ENCODE measurements at regions not wholly inside any gene's neighbourhood (a gene's known extent, or its start where the extent isn't known, plus 50 kb on each side); places are given as distances from the start of the nearest gene placed in this dataset.

DNA sequence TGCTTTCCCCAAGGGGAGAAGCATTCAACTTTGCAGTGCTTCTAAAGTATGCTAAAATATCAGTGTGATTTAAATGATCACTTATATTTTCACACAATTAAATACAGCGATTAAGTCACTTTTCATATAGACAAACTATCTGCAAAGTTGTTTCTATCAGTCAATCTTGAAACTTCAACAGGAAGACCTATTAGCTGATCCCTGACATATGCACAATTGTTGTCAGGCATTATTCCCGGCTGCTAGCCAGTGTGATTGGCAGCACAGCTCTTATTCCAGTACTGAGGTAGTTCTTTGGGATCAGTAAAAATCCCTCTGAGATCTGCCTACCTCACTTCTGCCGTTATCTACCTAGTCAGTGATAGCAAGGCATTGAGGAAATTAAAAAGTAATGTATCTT, 629.5 kb downstream of the NR4A2 start:
- TF ChIP-seq, protein P1, sequence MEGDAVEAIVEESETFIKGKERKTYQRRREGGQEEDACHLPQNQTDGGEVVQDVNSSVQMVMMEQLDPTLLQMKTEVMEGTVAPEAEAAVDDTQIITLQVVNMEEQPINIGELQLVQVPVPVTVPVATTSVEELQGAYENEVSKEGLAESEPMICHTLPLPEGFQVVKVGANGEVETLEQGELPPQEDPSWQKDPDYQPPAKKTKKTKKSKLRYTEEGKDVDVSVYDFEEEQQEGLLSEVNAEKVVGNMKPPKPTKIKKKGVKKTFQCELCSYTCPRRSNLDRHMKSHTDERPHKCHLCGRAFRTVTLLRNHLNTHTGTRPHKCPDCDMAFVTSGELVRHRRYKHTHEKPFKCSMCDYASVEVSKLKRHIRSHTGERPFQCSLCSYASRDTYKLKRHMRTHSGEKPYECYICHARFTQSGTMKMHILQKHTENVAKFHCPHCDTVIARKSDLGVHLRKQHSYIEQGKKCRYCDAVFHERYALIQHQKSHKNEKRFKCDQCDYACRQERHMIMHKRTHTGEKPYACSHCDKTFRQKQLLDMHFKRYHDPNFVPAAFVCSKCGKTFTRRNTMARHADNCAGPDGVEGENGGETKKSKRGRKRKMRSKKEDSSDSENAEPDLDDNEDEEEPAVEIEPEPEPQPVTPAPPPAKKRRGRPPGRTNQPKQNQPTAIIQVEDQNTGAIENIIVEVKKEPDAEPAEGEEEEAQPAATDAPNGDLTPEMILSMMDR (conservative IDR thresholded peaks at IDR 0.05; ENCODE audit: low read depth, low read length), result no peak
- no peak for TF ChIP-seq BHLHE40 (IDR thresholded peaks at IDR 0.05; ENCODE audit: low read depth, low read length)
- TF ChIP-seq POLR2A (IDR thresholded peaks at IDR 0.05; ENCODE audit: low read depth, low read length), result no peak
- no peak for TF ChIP-seq FOS (IDR thresholded peaks at IDR 0.05; ENCODE audit: low read depth, low read length)
- TF ChIP-seq RFX5 (IDR thresholded peaks at IDR 0.05; ENCODE audit: low read depth, low read length), result no peak
- TF ChIP-seq SMC3 (IDR thresholded peaks at IDR 0.05; ENCODE audit: low read depth, low read length), result no peak
- TF ChIP-seq, protein P2, sequence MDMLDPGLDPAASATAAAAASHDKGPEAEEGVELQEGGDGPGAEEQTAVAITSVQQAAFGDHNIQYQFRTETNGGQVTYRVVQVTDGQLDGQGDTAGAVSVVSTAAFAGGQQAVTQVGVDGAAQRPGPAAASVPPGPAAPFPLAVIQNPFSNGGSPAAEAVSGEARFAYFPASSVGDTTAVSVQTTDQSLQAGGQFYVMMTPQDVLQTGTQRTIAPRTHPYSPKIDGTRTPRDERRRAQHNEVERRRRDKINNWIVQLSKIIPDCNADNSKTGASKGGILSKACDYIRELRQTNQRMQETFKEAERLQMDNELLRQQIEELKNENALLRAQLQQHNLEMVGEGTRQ (IDR thresholded peaks at IDR 0.05; ENCODE audit: low read depth, low read length), result no peak
- no peak for TF ChIP-seq RCOR1 (IDR thresholded peaks at IDR 0.05; ENCODE audit: insufficient replicate concordance, low read length)
- TF ChIP-seq RAD21 (IDR thresholded peaks at IDR 0.05; ENCODE audit: low read length), result no peak
- TF ChIP-seq NFE2L2 (IDR thresholded peaks at IDR 0.05; ENCODE audit: low read depth, low read length), result no peak
- TF ChIP-seq CEBPB (IDR thresholded peaks at IDR 0.05; ENCODE audit: low read depth, low read length), result no peak
- no peak for TF ChIP-seq MAFK (IDR thresholded peaks at IDR 0.05; ENCODE audit: low read depth, low read length)
- TF ChIP-seq MXI1 (IDR thresholded peaks at IDR 0.05; ENCODE audit: borderline replicate concordance, low read depth, low read length), result no peak

All from IMR-90 (cell line).